ENCODE measurements at regions not wholly inside any gene's neighbourhood (a gene's known extent, or its start where the extent isn't known, plus 50 kb on each side); places are given as distances from the start of the nearest gene placed in this dataset.

DNA sequence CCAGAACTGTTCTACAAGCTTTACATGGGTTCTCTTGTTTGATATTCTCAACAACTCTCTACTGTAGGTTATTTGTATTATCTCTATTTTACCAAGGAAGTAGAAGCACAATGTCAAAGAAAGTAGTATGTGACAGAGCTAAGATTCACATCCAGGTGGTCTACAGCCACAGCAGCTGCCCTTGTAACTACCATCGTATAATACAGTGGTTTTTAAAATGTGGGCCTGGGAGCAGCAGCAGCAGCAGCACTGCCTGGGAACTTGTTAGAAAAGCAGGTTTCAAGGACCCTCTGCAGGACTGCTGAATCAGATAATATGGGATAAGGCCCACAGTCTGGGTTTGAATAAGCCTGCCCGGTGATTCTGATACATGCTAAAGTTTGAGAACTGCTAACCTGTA is 357.1 kb upstream of the SATB1 start:
- H3K27ac Mint-ChIP-seq = peak overlapping the region in 6 of 9 donors; percentile 10 to 67 (median 55)
- no peaks in the 10 kb centered on the region for H3K36me3 Mint-ChIP-seq
- H3K4me1 Mint-ChIP-seq = peaks cover 21 to 69% (median 51%) of the 10 kb centered on the region in 7 donors
- Histone ChIP-seq H3K27ac (ENCODE audit: low read depth, low read length) (no peak overlapping the region), H3K4me1 (ENCODE audit: control insufficient read depth in 2 of 2, insufficient read depth in 2 of 2, low read length in 2 of 2) (peaks cover 5 to 32% of the 10 kb centered on the region in 2 donors), H3K27me3 (ENCODE audit: control insufficient read depth in 2 of 2, insufficient read depth in 2 of 2, low read length in 2 of 2) (no peaks in the 10 kb centered on the region), H3K4me3 (ENCODE audit: low read length) (no peak overlapping the region), H3K36me3 (ENCODE audit: control insufficient read depth in 2 of 3, insufficient read depth in 3 of 3, low read length in 3 of 3) (no peaks in the 10 kb centered on the region), H3K9me3 (ENCODE audit: control insufficient read depth in 2 of 3, low read length in 3 of 3) (no peaks in the 10 kb centered on the region)
- H3K4me3 Mint-ChIP-seq = peak overlapping the region in 3 of 10 donors; percentile 32 to 86 (median 77)
- DNase-seq (no peak), ATAC-seq (no peak)
- POLR2A ChIA-PET = no interaction called here
- CTCF ChIA-PET = interaction anchor here (1.2 kb wide), 1 partner anchor 223 kb away, joined by 3 read pairs; no protein-coding TSS in a partner anchor
- no peaks in the 10 kb centered on the region for H3K27me3 Mint-ChIP-seq
- intact Hi-C loops (cut with micrococcal nuclease) = no loop called here
- peaks cover 0 to 3% (median 0%) of the 10 kb centered on the region in 11 donors for H3K9me3 Mint-ChIP-seq

GRCh38 chr3:18780959-18781358 is 355.8 kb upstream of the SATB1 start:
- H3K4me1 ChIP-seq (ENCODE audit: control insufficient read depth in 2 of 2, insufficient read depth in 2 of 2, low read length in 2 of 2) = peaks cover 5 to 32% of the 10 kb centered on the region in 2 donors
- H3K27me3 ChIP-seq (ENCODE audit: control insufficient read depth in 2 of 2, insufficient read depth in 2 of 2, low read length in 2 of 2) = no peaks in the 10 kb centered on the region
- Mint-ChIP-seq H3K4me3 (peak overlapping the region; percentile 69 to 90 (median 77)), H3K4me1 (peaks cover 17 to 69% (median 54%) of the 10 kb centered on the region in 7 donors), H3K36me3 (no peaks in the 10 kb centered on the region), H3K9me3 (no peaks in the 10 kb centered on the region), H3K27me3 (no peaks in the 10 kb centered on the region), H3K27ac (peak overlapping the region; percentile 40 to 95 (median 78))
- no peak overlapping the region for H3K4me3 ChIP-seq (ENCODE audit: low read length)
- ChIA-PET POLR2A (interaction anchor here (0.9 kb wide), 1 partner anchor 51 kb away, joined by 3 read pairs; no protein-coding TSS in a partner anchor), CTCF (interaction anchor here (0.5 to 1.2 kb wide), 2 partner anchors 13 to 222 kb away, joined by 3 read pairs; no protein-coding TSS in a partner anchor)
- DNase-seq (peak in 5 of 9 donors; percentile 16 to 40 (median 24)), ATAC-seq (peak; percentile 47)
- no peaks in the 10 kb centered on the region for H3K36me3 ChIP-seq (ENCODE audit: control insufficient read depth in 2 of 3, insufficient read depth in 3 of 3, low read length in 3 of 3)
- H3K27ac ChIP-seq (ENCODE audit: low read depth, low read length) = peak overlapping the region; percentile 10
- H3K9me3 ChIP-seq (ENCODE audit: control insufficient read depth in 2 of 3, low read length in 3 of 3) = no peaks in the 10 kb centered on the region
- intact Hi-C loops (cut with micrococcal nuclease) = loop anchor here in 1 of 2 donors (1.0 kb wide), 1 partner anchor 9 kb away; no protein-coding TSS in a partner anchor

- Mint-ChIP-seq H3K4me3 (peak overlapping the region in 3 of 10 donors; percentile 60 to 75 (median 68)), H3K9me3 (no peaks in the 10 kb centered on the region), H3K27ac (peak overlapping the region in 5 of 9 donors; percentile 58 to 79 (median 73)), H3K4me1 (peaks cover 18 to 80% (median 58%) of the 10 kb centered on the region in 7 donors), H3K36me3 (no peaks in the 10 kb centered on the region), H3K27me3 (no peaks in the 10 kb centered on the region)
- no peaks in the 10 kb centered on the region for H3K36me3 ChIP-seq (ENCODE audit: control insufficient read depth in 2 of 3, insufficient read depth in 3 of 3, low read length in 3 of 3)
- CTCF ChIA-PET = no interaction called here
- DNase-seq = no peak
- POLR2A ChIA-PET = interaction anchor here (0.6 to 1.3 kb wide), 7 partner anchors 18 to 362 kb away, joined by 3 to 4 read pairs (median 3); no protein-coding TSS in a partner anchor
- H3K9me3 ChIP-seq (ENCODE audit: control insufficient read depth in 2 of 3, low read length in 3 of 3) = no peaks in the 10 kb centered on the region
- intact Hi-C loops (cut with micrococcal nuclease) = loop anchor here in 1 of 2 donors (2.0 to 5.0 kb wide), 2 partner anchors 17 to 208 kb away; no protein-coding TSS in a partner anchor
- peaks cover 5 to 32% of the 10 kb centered on the region in 2 donors for H3K4me1 ChIP-seq (ENCODE audit: control insufficient read depth in 2 of 2, insufficient read depth in 2 of 2, low read length in 2 of 2)
- no peak overlapping the region for H3K27ac ChIP-seq (ENCODE audit: low read depth, low read length)
- ATAC-seq = no peak
- H3K4me3 ChIP-seq (ENCODE audit: low read length) = no peak overlapping the region
- H3K27me3 ChIP-seq (ENCODE audit: control insufficient read depth in 2 of 2, insufficient read depth in 2 of 2, low read length in 2 of 2) = no peaks in the 10 kb centered on the region
These were observed 354.6 kb upstream of the SATB1 start for GRCh38 chr3:18779704-18780103.

DNA sequence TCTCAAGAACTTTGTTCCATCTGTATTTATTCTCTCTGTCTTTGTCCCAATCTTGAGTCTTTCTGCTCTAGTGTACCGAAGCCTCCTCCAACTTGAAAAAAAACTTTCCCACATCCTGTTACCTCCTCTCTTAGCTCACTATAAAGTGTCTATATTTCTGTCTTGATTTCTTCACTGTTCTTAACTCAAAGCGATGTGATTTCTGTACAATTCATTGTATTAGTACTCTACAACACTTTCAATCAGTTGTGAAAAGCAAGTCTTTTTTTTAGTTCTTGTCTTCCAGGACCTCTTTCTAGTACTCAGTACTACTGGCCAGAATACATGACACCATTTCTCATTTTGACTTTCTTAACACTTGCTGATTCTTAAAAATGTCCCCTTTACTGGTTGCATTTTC is 353.5 kb upstream of the SATB1 start:
- H3K4me3 Mint-ChIP-seq = peak overlapping the region; percentile 2 to 77 (median 71)
- H3K27ac Mint-ChIP-seq = peak overlapping the region; percentile 56 to 86 (median 73)
- CTCF ChIA-PET = interaction anchor here (0.6 to 0.9 kb wide), 2 partner anchors 20 to 129 kb away, joined by 3 to 4 read pairs; no protein-coding TSS in a partner anchor
- peak overlapping the region; percentile 39 for H3K27ac ChIP-seq (ENCODE audit: low read depth, low read length)
- ATAC-seq = peak; percentile 73
- no peaks in the 10 kb centered on the region for H3K36me3 ChIP-seq (ENCODE audit: control insufficient read depth in 2 of 3, insufficient read depth in 3 of 3, low read length in 3 of 3)
- H3K27me3 Mint-ChIP-seq = no peaks in the 10 kb centered on the region
- DNase-seq = peak in 6 of 9 donors; percentile 39 to 65 (median 56)
- H3K9me3 ChIP-seq (ENCODE audit: control insufficient read depth in 2 of 3, low read length in 3 of 3) = no peaks in the 10 kb centered on the region
- peaks cover 18 to 84% (median 67%) of the 10 kb centered on the region in 7 donors for H3K4me1 Mint-ChIP-seq
- peaks cover 5 to 32% of the 10 kb centered on the region in 2 donors for H3K4me1 ChIP-seq (ENCODE audit: control insufficient read depth in 2 of 2, insufficient read depth in 2 of 2, low read length in 2 of 2)
- no peaks in the 10 kb centered on the region for H3K9me3 Mint-ChIP-seq
- H3K4me3 ChIP-seq (ENCODE audit: low read length) = peak overlapping the region; percentile 18
- no peaks in the 10 kb centered on the region for H3K36me3 Mint-ChIP-seq
- intact Hi-C loops (cut with micrococcal nuclease) = loop anchor here in 1 of 2 donors (1.0 to 5.0 kb wide), 3 partner anchors 8 to 209 kb away; no protein-coding TSS in a partner anchor
- POLR2A ChIA-PET = interaction anchor here (0.6 to 1.3 kb wide), 4 partner anchors 12 to 367 kb away, joined by 3 to 4 read pairs (median 4); no protein-coding TSS in a partner anchor
- H3K27me3 ChIP-seq (ENCODE audit: control insufficient read depth in 2 of 2, insufficient read depth in 2 of 2, low read length in 2 of 2) = no peaks in the 10 kb centered on the region

DNA sequence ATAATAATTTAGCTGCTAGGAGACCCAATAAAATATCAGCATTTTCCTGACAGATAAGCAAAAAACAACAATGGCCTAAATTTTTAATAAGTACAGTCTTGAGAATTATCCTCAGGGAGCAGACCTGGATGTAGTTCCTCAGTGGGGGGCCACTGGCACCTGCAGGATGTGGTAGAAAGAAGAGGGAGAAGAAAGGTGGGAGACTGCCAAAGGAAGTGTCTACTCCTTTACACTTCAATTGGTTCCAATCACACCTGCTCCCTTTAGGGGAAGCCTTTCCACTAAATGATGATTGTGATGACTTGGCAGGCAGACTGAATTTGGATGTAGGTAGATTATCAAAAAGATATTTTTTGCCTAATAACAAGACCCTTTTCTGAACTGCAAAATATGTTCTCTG is 353.0 kb upstream of the SATB1 start:
- H3K9me3 Mint-ChIP-seq = no peaks in the 10 kb centered on the region
- H3K4me3 Mint-ChIP-seq = peak overlapping the region in 9 of 10 donors; percentile 2 to 77 (median 68)
- Histone ChIP-seq H3K27ac (ENCODE audit: low read depth, low read length) (no peak overlapping the region), H3K27me3 (ENCODE audit: control insufficient read depth in 2 of 2, insufficient read depth in 2 of 2, low read length in 2 of 2) (no peaks in the 10 kb centered on the region), H3K4me3 (ENCODE audit: low read length) (peak overlapping the region; percentile 18), H3K36me3 (ENCODE audit: control insufficient read depth in 2 of 3, insufficient read depth in 3 of 3, low read length in 3 of 3) (no peaks in the 10 kb centered on the region), H3K4me1 (ENCODE audit: control insufficient read depth in 2 of 2, insufficient read depth in 2 of 2, low read length in 2 of 2) (peaks cover 5 to 32% of the 10 kb centered on the region in 2 donors), H3K9me3 (ENCODE audit: control insufficient read depth in 2 of 3, low read length in 3 of 3) (no peaks in the 10 kb centered on the region)
- peak overlapping the region in 8 of 9 donors; percentile 25 to 86 (median 73) for H3K27ac Mint-ChIP-seq
- ChIA-PET POLR2A (interaction anchor here (0.7 to 1.3 kb wide), 2 partner anchors 13 to 33 kb away, joined by 3 read pairs; no protein-coding TSS in a partner anchor), CTCF (interaction anchor here (0.6 kb wide), 1 partner anchor 129 kb away, joined by 3 read pairs; no protein-coding TSS in a partner anchor)
- H3K36me3 Mint-ChIP-seq = no peaks in the 10 kb centered on the region
- H3K4me1 Mint-ChIP-seq = peaks cover 18 to 88% (median 68%) of the 10 kb centered on the region in 7 donors
- no peak for ATAC-seq
- intact Hi-C loops (cut with micrococcal nuclease) = loop anchor here in 1 of 2 donors (1.0 to 5.0 kb wide), 3 partner anchors 8 to 209 kb away; no protein-coding TSS in a partner anchor
- no peak for DNase-seq
- H3K27me3 Mint-ChIP-seq = no peaks in the 10 kb centered on the region

DNA sequence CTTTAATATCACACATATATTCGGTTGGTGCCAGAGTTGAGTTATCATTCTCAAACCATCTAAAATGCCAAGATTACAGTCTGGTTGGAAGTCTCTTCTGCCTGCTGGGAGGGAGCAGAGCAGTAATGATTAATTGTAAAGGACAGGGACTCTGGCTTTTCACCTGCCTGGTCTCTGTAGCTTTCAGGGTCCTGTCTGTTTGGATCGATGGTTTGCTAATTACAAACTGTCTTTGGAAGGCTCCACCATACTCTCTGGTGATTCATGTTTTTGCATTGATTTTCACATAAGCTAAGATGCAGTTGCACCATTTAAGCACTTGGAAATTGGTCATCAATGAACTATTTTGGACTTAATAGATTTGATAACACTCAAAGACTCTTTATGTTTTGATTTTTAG is 350.4 kb upstream of the SATB1 start:
- Histone ChIP-seq H3K4me1 (ENCODE audit: control insufficient read depth in 2 of 2, insufficient read depth in 2 of 2, low read length in 2 of 2) (peaks cover 5 to 23% of the 10 kb centered on the region in 2 donors), H3K27ac (ENCODE audit: low read depth, low read length) (no peak overlapping the region), H3K36me3 (ENCODE audit: control insufficient read depth in 2 of 3, insufficient read depth in 3 of 3, low read length in 3 of 3) (no peaks in the 10 kb centered on the region), H3K27me3 (ENCODE audit: control insufficient read depth in 2 of 2, insufficient read depth in 2 of 2, low read length in 2 of 2) (no peaks in the 10 kb centered on the region), H3K9me3 (ENCODE audit: control insufficient read depth in 2 of 3, low read length in 3 of 3) (no peaks in the 10 kb centered on the region), H3K4me3 (ENCODE audit: low read length) (no peak overlapping the region)
- ChIA-PET POLR2A (interaction anchor here (1.0 kb wide), 1 partner anchor 39 kb away, joined by 3 read pairs; no protein-coding TSS in a partner anchor), CTCF (interaction anchor here (0.6 kb wide), 1 partner anchor 803 kb away, joined by 3 read pairs; no protein-coding TSS in a partner anchor)
- no peak for DNase-seq
- ATAC-seq = no peak
- Mint-ChIP-seq H3K4me1 (peaks cover 9 to 88% (median 60%) of the 10 kb centered on the region in 7 donors), H3K27ac (no peak overlapping the region), H3K9me3 (no peaks in the 10 kb centered on the region), H3K36me3 (peaks cover 0 to 3% (median 0%) of the 10 kb centered on the region in 5 donors), H3K27me3 (no peaks in the 10 kb centered on the region), H3K4me3 (no peak overlapping the region)
- intact Hi-C loops (cut with micrococcal nuclease) = loop anchor here in 1 of 2 donors (5.0 kb wide), 1 partner anchor 212 kb away; no protein-coding TSS in a partner anchor
